DMS153 treated with DMSO at 0.1 percent for 48 hours (cell line): ENCODE measurements at regions not wholly inside any gene's neighbourhood (a gene's known extent, or its start where the extent isn't known, plus 50 kb on each side); places are given as distances from the start of the nearest gene placed in this dataset.
"Not testable (repeated sequence)": the region's sequence is repeated elsewhere in the genome, so short reads cannot be mapped to it uniquely, and the experiment has no call there.

Experiments
- DNase-seq: peaks from one replicate; lab custom pipeline; 2025; ENCODE audit not compliant: unreplicated experiment; lab: John Stamatoyannopoulos, UW

DNA sequence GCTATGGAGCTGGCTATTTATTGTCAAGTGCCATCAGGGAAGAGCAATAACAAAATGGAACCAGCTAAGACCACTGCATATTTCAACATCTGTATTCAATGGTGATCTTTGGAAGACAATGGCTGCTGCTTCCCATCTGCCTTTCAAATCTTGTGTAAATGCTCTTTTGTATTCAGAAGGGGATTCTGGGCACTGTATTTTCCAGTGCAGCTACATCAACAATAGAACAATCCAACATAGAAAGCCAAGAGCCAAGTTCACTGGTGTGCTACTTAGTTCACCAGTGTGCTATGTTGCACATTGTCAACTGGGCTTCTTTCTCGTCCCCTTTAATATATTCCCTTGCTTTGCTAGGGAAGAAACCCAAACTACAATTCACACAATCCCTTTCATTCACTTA, 128.8 kb upstream of the OR4E1 start:
- no peak for DNase-seq

DNA sequence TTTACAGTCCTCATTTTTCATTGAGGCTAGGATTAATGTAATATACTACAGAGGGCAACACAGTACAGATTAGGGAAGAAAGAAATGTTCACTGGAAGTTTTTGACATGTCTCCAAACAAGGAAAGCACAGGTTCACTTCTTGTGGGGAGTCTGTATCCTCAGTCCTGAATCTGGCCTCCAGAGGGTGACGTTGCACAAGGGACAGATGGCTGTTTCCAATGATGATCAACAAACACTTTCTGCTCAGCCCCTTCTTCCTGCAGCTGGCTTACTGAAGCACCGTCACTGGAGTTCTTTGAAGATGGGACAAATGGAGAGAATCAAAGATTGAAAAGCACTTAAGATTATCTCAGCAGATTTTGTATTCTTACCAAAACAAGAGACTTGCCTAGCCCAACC, 123.3 kb upstream of the OR4E1 start:
- no peak for DNase-seq

DNA sequence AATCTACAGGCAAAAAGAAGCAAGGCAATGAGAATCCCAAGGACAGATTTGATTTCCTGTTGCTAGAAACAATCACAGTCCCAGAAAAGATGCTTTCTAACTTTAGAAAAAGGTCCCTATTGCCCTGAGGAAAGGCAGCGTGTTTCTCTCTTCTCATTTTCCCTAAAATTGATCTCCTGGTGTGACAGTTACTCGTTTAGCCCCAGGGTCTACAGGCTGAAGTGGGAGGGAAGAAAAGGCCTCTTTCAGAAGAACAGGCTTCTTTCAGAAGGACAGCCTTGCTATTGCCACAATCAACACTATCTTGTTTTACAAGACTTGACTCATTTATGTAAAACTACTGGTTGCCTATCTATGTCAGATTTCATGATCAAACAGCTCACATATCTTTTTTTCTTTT, 121.8 kb upstream of the OR4E1 start:
- no peak for DNase-seq

DNA sequence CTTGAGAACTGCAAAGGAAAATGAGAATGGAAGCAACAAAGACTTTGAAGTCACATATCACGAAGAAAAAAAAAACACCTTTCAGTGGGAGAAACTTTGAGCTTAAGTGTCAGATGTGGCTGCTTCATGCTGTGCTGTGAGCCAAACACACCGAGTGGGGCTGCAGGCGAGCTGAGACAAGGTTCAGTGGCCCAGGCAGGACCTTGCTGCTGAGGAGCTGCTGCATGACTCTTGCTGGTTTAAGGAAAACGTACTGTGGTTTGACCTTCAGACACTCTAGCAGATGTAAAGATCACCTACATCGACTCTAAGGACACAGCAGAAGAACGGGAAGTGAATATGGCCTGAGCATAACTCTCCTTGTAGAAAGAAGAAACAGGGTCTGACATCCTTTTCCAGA, 118.1 kb upstream of the OR4E1 start:
- DNase-seq: no peak

- not testable (repeated sequence) for DNase-seq
Measured at GRCh38 chr14:21788687-21789086, 115.1 kb upstream of the OR4E1 start.

DNA sequence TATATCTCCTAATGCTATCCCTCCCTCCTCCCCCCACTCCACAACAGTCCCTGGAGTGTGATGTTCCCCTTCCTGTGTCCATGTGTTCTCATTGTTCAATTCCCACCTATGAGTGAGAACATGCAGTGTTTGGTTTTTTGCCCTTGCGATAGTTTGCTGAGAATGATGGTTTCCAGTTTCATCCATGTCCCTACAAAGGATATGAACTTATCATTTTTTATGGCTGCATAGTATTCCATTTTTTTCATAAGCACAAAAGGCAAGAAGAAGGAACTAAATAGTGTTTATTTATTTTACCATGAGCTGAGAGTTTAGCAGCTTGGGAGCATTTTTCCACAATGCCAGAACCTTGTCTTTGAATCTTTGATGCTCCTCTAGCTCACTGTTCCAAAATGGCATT, 113.6 kb upstream of the OR4E1 start:
- not testable (repeated sequence) for DNase-seq

GRCh38 chr14:21781543-21781942, 107.9 kb upstream of the OR4E1 start:
- no peak for DNase-seq

GRCh38 chr14:21780429-21781084, 106.9 kb upstream of the OR4E1 start:
- no peak for DNase-seq

DNA sequence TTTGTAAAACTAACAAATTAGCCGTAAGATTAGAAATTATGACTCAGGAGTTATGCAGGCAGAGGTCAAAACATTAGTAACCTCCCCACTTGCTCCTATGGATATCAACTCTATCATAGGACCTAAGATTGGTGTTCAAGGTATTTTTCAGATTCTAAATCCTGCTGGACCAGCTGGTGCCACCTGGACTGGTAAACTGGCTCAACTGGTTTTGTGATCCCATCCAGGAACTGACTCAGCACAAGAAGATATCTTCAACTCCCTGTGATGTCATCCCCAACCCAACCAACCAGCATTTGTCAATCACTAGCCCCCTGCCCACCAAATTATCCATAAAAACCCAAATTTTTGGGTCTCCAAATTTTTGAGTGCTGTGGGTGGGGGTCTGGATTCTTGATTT, 98.1 kb upstream of the OR4E1 start:
- DNase-seq: no peak

DNA sequence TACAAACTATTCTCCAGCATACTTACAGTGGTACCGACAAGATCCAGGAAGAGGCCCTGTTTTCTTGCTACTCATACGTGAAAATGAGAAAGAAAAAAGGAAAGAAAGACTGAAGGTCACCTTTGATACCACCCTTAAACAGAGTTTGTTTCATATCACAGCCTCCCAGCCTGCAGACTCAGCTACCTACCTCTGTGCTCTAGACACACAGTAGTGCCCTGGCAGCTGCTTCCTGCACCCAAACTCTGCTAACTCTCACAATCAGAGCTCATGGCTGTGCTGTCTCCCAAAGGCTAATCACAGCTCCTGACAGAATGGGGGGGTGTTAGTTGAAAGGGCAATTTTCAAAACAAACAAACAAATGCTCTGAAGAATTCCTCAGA, 95.2 kb upstream of the OR4E1 start:
- no peak for DNase-seq

DNA sequence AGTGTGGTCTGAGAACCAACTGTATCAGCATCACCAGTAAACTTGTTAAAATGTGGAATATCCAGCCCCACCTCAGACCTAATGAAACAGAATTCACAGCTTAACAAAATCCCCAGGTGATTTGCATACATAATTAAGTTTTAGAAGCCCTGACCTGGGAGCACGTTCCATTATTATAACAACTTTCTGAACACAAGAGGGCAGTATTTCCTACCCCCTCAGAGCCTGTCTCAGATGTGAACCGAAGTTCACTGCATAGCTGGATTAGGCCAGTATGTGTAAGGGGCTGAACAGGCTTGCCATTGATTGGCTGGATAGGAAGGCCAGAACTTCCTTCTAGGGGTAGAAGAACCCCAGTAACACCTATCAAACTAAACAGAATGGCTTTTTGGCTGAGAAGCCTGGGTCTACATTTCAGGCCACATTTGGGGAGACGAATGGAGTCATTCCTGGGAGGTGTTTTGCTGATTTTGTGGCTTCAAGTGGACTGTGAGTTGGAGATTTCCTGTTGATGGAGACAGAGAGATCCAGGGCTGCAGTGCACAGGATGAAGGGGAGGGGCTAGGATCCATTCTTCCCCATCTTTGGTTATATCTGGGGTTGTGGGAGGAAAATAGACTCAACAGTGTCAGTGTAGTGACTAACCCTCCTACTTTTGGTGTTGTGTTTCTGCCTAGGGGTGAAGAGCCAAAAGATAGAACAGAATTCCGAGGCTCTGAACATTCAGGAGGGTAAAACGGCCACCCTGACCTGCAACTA, 94.7 kb upstream of the OR4E1 start:
- DNase-seq: no peak

- DNase-seq: not testable (repeated sequence)
Measured at GRCh38 chr14:21760360-21760759, 86.7 kb upstream of the OR4E1 start.

DNA sequence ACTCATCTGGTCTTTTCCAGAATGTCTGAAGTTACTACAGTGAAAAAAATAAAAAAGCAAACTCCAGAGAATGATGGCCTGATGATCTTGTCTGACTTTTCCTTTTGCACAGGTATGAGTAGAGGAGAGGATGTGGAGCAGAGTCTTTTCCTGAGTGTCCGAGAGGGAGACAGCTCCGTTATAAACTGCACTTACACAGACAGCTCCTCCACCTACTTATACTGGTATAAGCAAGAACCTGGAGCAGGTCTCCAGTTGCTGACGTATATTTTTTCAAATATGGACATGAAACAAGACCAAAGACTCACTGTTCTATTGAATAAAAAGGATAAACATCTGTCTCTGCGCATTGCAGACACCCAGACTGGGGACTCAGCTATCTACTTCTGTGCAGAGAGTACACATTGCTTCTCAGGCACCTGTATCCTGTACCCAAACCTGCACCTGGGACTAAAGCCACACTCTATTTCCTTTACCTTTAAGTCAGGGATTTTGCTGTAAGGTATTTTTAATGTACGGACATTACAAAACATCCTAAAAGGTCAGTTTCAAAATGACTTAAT, 75.8 kb upstream of the OR4E1 start:
- no peak for DNase-seq

DNA sequence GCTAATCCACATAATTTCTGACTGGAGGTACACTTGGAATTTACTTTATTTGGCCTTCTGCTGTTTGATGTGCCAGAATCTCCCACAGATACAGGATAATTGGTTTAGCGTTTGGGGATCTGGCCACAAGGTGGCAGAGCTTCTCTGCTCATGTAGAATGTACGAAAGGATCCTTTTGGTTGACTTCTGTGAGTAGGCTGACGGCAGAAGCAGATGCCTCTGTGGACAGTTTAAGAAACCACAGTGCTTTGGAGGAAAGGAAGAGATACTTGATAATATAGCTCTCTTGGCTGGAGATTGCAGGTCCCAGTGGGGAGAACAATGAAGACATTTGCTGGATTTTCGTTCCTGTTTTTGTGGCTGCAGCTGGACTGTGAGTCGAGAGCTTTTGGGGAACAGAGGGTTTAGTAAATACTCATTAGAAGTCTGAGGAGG, 75.3 kb upstream of the OR4E1 start:
- DNase-seq: peak; percentile 28

- DNase-seq: no peak
Measured at GRCh38 chr14:21735639-21736307, 62.2 kb upstream of the OR4E1 start.

GRCh38 chr14:21735200-21735599, 61.6 kb upstream of the OR4E1 start:
- DNase-seq: no peak

GRCh38 chr14:21734457-21735074, 60.9 kb upstream of the OR4E1 start:
- DNase-seq: peak; percentile 48

GRCh38 chr14:21729703-21730233, 56.1 kb upstream of the OR4E1 start:
- DNase-seq: no peak

- no peak for DNase-seq
Measured at GRCh38 chr14:21725250-21725649, 51.6 kb upstream of the OR4E1 start.

DNA sequence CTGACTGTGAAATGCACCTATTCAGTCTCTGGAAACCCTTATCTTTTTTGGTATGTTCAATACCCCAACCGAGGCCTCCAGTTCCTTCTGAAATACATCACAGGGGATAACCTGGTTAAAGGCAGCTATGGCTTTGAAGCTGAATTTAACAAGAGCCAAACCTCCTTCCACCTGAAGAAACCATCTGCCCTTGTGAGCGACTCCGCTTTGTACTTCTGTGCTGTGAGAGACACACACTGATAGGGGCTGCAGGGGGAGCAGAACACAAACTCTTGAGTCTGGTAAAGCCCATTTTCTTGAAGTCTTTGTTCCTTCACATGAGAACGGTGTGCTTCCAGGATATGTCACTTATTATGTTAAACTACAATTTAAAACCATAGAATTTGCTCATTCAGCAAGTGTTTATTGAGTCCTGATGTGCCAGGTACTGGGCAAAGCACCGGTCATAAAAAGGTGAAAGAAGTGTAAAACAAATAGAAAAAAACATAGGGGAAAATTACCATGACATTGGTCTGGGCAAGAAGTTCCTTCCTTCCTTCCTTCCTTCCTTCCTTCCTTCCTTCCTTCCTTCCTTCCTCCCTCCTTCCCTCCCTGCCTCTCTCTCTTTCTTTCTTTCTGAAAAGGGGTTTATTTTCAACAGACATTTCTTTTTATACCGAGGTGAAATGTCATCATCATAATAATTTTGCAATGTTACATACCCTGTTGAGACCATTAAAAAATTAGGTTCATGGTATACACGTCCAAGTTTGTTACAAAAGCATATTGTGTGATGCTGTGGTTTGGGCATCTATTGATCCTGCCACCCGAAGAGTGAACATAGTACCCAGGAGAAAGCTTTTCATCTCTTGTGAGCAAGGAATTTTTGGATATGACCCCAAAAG, 50.7 kb upstream of the OR4E1 start:
- no peak for DNase-seq
